Nephron (organoid): ENCODE measurements at regions not wholly inside any gene's neighbourhood (a gene's known extent, or its start where the extent isn't known, plus 50 kb on each side); places are given as distances from the start of the nearest gene placed in this dataset.

Experiments used
- H3K27ac Mint-ChIP-seq, 3 experiments: 2 replicates each; pipeline ENCODE4 v1.8.0; 2020; ENCODE audit warnings: mixed read lengths in 3 of 3, mild to moderate bottlenecking in 2 of 3, moderate library complexity in 1 of 3
- H3K27me3 Mint-ChIP-seq: 2 replicates; pipeline ENCODE4 v1.8.0; 2021; ENCODE audit warnings: low read depth, mild to moderate bottlenecking, moderate library complexity, mixed read lengths
- H3K36me3 Mint-ChIP-seq: 2 replicates; pipeline ENCODE4 v1.8.0; 2020; ENCODE audit warnings: low read depth, mixed read lengths
- H3K4me1 Mint-ChIP-seq: 2 replicates; pipeline ENCODE4 v1.8.0; 2020; ENCODE audit warnings: mixed read lengths
- H3K4me3 Mint-ChIP-seq, 3 experiments: 2 replicates each; pipeline ENCODE4 v1.8.0; 2020; ENCODE audit warnings: mild to moderate bottlenecking in 3 of 3, mixed read lengths in 3 of 3, moderate library complexity in 2 of 3
- H3K9me3 Mint-ChIP-seq: 2 replicates; pipeline ENCODE4 v1.8.0; 2020; ENCODE audit warnings: mixed read lengths
- TF ChIP-seq, protein P1 (sequence below), 3 experiments: fragments of 200-600 bp; sonication (generic); IDR thresholded peaks; one replicate each; pipeline ENCODE4 v1.5.0; 2021; ENCODE audit warnings: antibody characterized with exemption in 3 of 3; ENCODE audit not compliant: unreplicated experiment in 3 of 3

DNA sequence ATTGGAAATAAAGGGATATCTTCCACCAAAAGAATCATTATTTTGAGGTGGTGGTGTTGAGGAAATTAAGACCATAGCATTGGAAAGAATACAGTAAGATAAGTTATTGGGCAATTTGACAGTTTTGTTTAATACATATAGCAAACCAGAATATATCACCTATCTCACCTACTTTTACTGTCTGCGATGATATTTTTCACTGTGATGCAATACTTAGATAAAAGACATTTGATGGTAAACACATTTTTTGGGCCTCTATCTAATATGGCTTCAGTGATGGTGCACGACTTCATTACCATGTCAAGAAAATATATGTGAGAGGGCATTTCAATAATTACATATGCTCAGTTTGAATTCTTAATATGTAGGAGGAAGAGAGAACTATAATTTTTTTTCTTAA is 93.7 kb upstream of the MAGI2 start:
- TF ChIP-seq, protein P1, sequence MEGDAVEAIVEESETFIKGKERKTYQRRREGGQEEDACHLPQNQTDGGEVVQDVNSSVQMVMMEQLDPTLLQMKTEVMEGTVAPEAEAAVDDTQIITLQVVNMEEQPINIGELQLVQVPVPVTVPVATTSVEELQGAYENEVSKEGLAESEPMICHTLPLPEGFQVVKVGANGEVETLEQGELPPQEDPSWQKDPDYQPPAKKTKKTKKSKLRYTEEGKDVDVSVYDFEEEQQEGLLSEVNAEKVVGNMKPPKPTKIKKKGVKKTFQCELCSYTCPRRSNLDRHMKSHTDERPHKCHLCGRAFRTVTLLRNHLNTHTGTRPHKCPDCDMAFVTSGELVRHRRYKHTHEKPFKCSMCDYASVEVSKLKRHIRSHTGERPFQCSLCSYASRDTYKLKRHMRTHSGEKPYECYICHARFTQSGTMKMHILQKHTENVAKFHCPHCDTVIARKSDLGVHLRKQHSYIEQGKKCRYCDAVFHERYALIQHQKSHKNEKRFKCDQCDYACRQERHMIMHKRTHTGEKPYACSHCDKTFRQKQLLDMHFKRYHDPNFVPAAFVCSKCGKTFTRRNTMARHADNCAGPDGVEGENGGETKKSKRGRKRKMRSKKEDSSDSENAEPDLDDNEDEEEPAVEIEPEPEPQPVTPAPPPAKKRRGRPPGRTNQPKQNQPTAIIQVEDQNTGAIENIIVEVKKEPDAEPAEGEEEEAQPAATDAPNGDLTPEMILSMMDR (IDR thresholded peaks at IDR 0.05; ENCODE audit: unreplicated experiment in 3 of 3), result no peak
- Mint-ChIP-seq H3K4me3 (no peak overlapping the region), H3K4me1 (no peaks in the 10 kb centered on the region), H3K27me3 (no peaks in the 10 kb centered on the region), H3K36me3 (no peaks in the 10 kb centered on the region), H3K27ac (no peak overlapping the region), H3K9me3 (no peaks in the 10 kb centered on the region)

DNA sequence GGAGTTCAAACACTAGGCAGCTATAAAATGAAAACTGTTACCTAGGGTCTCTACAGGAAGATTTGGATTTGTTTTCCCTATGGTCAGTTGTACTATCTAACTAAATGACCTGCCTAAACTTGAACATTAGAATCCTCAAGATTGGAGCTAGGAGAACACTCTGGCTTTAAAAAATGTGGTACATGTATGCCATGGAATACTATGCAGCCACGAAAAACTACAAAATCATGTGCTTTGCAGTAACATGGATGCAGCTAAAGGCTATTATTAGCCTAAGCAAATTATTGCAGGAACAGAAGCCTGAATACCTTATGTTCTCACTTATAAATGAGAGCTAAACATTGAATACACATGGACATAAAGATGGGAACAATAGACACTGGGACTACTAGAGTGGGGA is 87.1 kb upstream of the MAGI2 start:
- TF ChIP-seq, protein P1 (IDR thresholded peaks at IDR 0.05; ENCODE audit: unreplicated experiment in 3 of 3), result no peak
- Mint-ChIP-seq H3K36me3 (no peaks in the 10 kb centered on the region), H3K4me1 (no peaks in the 10 kb centered on the region), H3K27ac (no peak overlapping the region), H3K9me3 (no peaks in the 10 kb centered on the region), H3K4me3 (no peak overlapping the region), H3K27me3 (no peaks in the 10 kb centered on the region)

DNA sequence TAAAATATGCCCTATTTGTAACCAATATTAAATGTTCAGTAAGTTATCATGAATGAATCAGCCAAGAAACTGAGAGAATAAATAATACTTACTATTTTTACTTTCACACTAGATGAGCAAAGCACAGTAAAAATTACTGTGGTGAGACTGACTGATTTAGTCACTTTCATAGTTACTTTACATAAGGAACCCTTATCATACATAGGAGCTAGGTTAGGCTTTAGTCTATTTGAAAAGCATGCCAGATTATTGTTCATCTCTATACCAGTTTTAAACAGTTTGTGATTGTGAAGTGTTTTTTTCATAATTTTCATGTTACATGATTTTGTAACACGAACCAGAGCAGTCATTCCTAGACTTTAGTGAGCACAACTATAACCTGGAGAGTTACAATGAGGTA is 80.7 kb upstream of the MAGI2 start:
- Mint-ChIP-seq H3K27ac (peak overlapping the region in 1 of 3 experiments; percentile 21), H3K4me1 (peaks cover 9% of the 10 kb centered on the region), H3K27me3 (no peaks in the 10 kb centered on the region), H3K9me3 (peaks cover 2% of the 10 kb centered on the region), H3K4me3 (no peak overlapping the region), H3K36me3 (no peaks in the 10 kb centered on the region)
- TF ChIP-seq, protein P1 (IDR thresholded peaks at IDR 0.05; ENCODE audit: unreplicated experiment in 3 of 3), result no peak

DNA sequence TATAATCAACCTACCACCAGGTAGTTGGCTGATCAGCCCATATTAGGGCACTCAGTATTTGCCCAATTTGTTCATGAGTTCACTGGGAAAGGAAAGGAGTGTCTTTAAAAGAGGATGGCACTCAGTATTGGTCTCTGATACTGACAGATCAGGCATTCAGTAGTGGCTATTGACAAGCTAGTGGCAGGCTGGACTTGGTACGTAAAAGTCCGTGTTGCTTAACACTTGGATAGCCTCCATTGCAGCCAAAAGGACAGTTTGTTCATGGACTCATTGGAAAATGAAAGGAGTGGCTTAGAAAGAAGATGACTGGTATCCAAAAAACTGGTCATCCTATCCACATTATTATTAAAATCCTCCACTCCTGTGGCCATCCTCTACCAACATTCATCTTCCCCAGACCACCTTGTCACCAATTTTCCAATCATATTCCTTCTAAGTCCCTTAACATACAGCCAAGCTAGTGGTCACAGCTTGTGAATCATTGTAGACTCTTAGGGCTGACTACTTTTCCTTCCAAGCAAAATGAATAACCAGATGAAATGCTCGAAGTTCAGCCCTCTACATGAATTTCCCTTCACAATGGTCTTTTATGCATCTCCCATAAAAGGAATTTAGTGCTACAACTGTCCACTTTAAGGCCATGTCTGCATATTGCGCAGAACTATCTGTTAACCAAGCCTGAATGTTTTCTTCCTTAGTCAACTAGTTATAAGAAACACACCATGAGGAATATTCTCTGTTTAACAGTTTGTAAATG is 78.6 kb upstream of the MAGI2 start:
- Mint-ChIP-seq H3K27me3 (no peaks in the 10 kb centered on the region), H3K9me3 (peaks cover 2% of the 10 kb centered on the region), H3K27ac (no peak overlapping the region), H3K4me3 (no peak overlapping the region), H3K36me3 (peaks cover 3% of the 10 kb centered on the region), H3K4me1 (peaks cover 18% of the 10 kb centered on the region)
- TF ChIP-seq, protein P1 (IDR thresholded peaks at IDR 0.05; ENCODE audit: unreplicated experiment in 3 of 3), result no peak

DNA sequence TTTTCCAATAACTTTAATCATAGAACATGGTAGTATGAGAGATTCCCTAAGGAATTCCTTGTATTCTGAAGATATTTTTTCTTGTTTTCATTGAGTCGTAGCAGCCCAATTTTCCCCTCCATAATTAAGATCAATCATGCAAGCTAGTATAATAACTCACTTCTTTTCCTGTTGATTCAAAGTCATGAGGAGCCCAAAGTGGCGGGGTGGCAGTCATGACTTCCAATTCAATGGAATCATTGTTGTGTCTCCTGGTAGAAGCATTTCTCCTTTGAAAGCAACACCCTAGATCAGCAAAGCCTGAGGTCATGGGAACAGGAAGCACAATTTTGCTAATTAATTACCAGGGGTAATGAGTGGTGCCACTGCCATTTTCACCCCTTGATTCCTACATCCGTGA is 77.6 kb upstream of the MAGI2 start:
- H3K36me3 Mint-ChIP-seq, result peaks cover 3% of the 10 kb centered on the region
- H3K27ac Mint-ChIP-seq, result no peak overlapping the region
- peaks cover 18% of the 10 kb centered on the region for H3K4me1 Mint-ChIP-seq
- TF ChIP-seq, protein P1 (IDR thresholded peaks at IDR 0.05; ENCODE audit: unreplicated experiment in 3 of 3), result no peak
- H3K4me3 Mint-ChIP-seq, result no peak overlapping the region
- H3K9me3 Mint-ChIP-seq, result peaks cover 2% of the 10 kb centered on the region
- H3K27me3 Mint-ChIP-seq, result no peaks in the 10 kb centered on the region

DNA sequence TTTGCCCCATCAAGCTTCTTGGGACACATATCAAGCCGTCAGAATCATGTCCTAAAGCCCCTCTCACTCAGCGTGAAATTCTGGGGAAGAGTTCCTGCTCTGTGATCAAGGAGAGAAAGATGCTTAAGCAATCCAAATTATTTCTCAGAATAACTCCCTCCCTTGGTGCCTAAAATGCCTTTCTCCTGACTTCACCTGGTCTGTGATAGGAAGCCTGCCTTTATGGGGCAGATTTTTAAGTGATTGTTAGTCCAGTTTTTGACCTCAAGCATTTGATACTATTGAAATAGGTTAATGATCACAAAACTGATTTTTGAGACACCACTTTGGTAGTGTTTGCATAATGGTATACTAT is 76.4 kb upstream of the MAGI2 start:
- H3K27me3 Mint-ChIP-seq, result no peaks in the 10 kb centered on the region
- peak overlapping the region; percentile 24 to 83 (median 81) for H3K27ac Mint-ChIP-seq
- H3K4me3 Mint-ChIP-seq, result no peak overlapping the region
- TF ChIP-seq, protein P1 (IDR thresholded peaks at IDR 0.05; ENCODE audit: unreplicated experiment in 3 of 3), result no peak
- H3K4me1 Mint-ChIP-seq, result peaks cover 18% of the 10 kb centered on the region
- H3K9me3 Mint-ChIP-seq, result peaks cover 2% of the 10 kb centered on the region
- peaks cover 3% of the 10 kb centered on the region for H3K36me3 Mint-ChIP-seq
